Mesendoderm (in vitro differentiated cells): ENCODE measurements at regions not wholly inside any gene's neighbourhood (a gene's known extent, or its start where the extent isn't known, plus 50 kb on each side); places are given as distances from the start of the nearest gene placed in this dataset.
A peak's percentile ranks its signal among the peaks of the same experiment; 100 is the strongest.

Experiments used
- DNase-seq: peaks from one replicate; pipeline ENCODE4 v3.0.0; 2013
- H2AK5ac ChIP-seq: 2 replicates; pipeline ENCODE4 v1.6.1; 2013; ENCODE audit warnings: low read length, inconsistent platforms
- H2BK120ac ChIP-seq: 2 replicates; pipeline ENCODE4 v1.6.1; 2013; ENCODE audit warnings: low read depth, mild to moderate bottlenecking, low read length, moderate library complexity, mixed read lengths
- H2BK15ac ChIP-seq: replicated peaks from 2 replicates; pipeline ENCODE4 v1.6.1; 2013; ENCODE audit warnings: low read depth, mild to moderate bottlenecking, moderate library complexity
- H2BK5ac ChIP-seq: 2 replicates; pipeline ENCODE4 v1.6.1; 2013; ENCODE audit warnings: low read length, inconsistent platforms
- H3K18ac ChIP-seq: 2 replicates; pipeline ENCODE4 v1.6.1; 2013; ENCODE audit warnings: mild to moderate bottlenecking, low read length, mixed read lengths
- H3K23ac ChIP-seq: one replicate; pipeline ENCODE4 v1.6.1; 2013; ENCODE audit warnings: low read length
- H3K27ac ChIP-seq: 2 replicates; pipeline ENCODE4 v1.5.1; 2013; ENCODE audit warnings: low read depth, mild to moderate bottlenecking, inconsistent platforms, low read length, moderate library complexity
- H3K27me3 ChIP-seq: 2 replicates; pipeline ENCODE4 v1.6.1; 2013; ENCODE audit warnings: low read length, control low read depth, mild to moderate bottlenecking, inconsistent platforms; ENCODE audit not compliant: insufficient read depth, poor library complexity
- H3K36me3 ChIP-seq: 2 replicates; pipeline ENCODE4 v1.6.1; 2013; ENCODE audit warnings: low read length, inconsistent platforms; ENCODE audit not compliant: control insufficient read depth, insufficient read depth
- H3K4ac ChIP-seq: one replicate; pipeline ENCODE4 v1.6.1; 2013; ENCODE audit warnings: low read depth, mild to moderate bottlenecking, low read length, moderate library complexity
- H3K4me1 ChIP-seq: 2 replicates; pipeline ENCODE4 v1.6.1; 2013; ENCODE audit warnings: low read depth, low read length, inconsistent platforms; ENCODE audit not compliant: control insufficient read depth
- H3K4me2 ChIP-seq: 2 replicates; pipeline ENCODE4 v1.6.1; 2013; ENCODE audit warnings: low read length
- H3K4me3 ChIP-seq: 2 replicates; pipeline ENCODE4 v1.5.1; 2013; ENCODE audit warnings: mild to moderate bottlenecking, low read length
- H3K56ac ChIP-seq: one replicate; pipeline ENCODE4 v1.6.1; 2013; ENCODE audit warnings: low read length
- H3K79me1 ChIP-seq: 2 replicates; pipeline ENCODE4 v1.6.1; 2013; ENCODE audit warnings: low read length, inconsistent platforms
- H3K79me2 ChIP-seq: 2 replicates; pipeline ENCODE4 v1.6.1; 2013; ENCODE audit warnings: mild to moderate bottlenecking, low read length; ENCODE audit not compliant: control insufficient read depth, insufficient read depth
- H3K9ac ChIP-seq: 2 replicates; pipeline ENCODE4 v1.6.1; 2013; ENCODE audit warnings: low read length, inconsistent platforms
- H4K5ac ChIP-seq: one replicate; pipeline ENCODE4 v1.6.1; 2013; ENCODE audit warnings: low read length
- H4K8ac ChIP-seq: one replicate; pipeline ENCODE4 v1.6.1; 2013; ENCODE audit warnings: low read depth, mild to moderate bottlenecking, control low read depth, low read length, moderate library complexity
- WGBS: extraction: QIAGEN DNeasy Blood & Tissue Kit; methylation state at CpG from one replicate; pipeline ENCODE4 v1.1.7; 2013; ENCODE audit warnings: low lambda C conversion rate, missing lambda C conversion rate; ENCODE audit not compliant: insufficient coverage; ENCODE audit errors: extremely low coverage; 5-methylcytosine and 5-hydroxymethylcytosine counted together

DNA sequence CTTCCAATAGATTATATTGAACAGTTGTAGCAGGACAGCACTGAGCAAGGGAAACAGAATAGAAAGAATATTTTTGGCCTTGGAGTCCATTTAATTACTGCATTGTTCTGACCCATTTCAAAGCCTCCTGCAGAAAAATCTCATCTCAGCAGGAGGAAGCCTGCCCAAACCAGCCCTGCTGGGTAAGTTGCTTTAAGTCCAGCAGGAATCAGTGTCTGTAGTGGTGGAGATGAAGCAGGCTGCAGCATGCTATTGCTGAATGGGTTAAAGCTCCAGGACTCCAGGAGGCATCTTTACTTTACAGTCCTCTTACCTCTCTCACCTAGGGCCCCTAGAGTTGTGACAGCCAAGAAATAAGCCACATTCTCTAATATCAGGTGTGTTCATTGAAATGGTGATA lies 380.3 kb upstream of the THBS1 start:
- no peak overlapping the region for H3K4ac ChIP-seq
- H3K4me2 ChIP-seq, result no peak overlapping the region
- H2BK15ac ChIP-seq, result no peak overlapping the region
- H2AK5ac ChIP-seq, result no peak overlapping the region
- H3K27ac ChIP-seq, result no peak overlapping the region
- no peaks in the 10 kb centered on the region for H3K27me3 ChIP-seq
- H3K79me2 ChIP-seq, result no peaks in the 10 kb centered on the region
- H3K56ac ChIP-seq, result no peak overlapping the region
- peak; percentile 32 for DNase-seq
- H3K23ac ChIP-seq, result no peak overlapping the region
- H3K36me3 ChIP-seq, result no peaks in the 10 kb centered on the region
- H3K18ac ChIP-seq, result no peak overlapping the region
- no peak overlapping the region for H2BK5ac ChIP-seq
- H3K4me1 ChIP-seq, result no peaks in the 10 kb centered on the region
- no peak overlapping the region for H3K9ac ChIP-seq
- no peak overlapping the region for H4K8ac ChIP-seq
- no peak overlapping the region for H2BK120ac ChIP-seq
- no peaks in the 10 kb centered on the region for H3K79me1 ChIP-seq
- no peak overlapping the region for H4K5ac ChIP-seq
- no peak overlapping the region for H3K4me3 ChIP-seq

DNA sequence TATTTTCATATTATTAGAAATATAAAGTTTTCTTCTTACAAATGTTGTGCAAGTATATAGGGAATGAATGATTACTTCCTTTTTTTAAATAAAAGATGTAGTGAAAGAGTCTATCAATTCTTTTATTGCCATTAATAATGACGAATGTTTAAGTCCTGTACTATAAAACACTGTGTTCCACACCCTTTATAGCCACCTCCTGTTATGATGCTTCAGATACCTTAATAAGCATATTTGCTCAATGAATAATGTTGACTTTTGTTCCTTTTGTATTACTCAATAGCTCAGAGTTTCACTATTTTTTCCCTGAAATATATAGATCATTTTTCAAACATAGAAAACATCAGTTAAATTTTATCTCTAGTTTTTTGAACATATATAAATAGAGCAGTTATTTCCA lies 378.2 kb upstream of the THBS1 start:
- WGBS, result no CpG with 5 or more reads among the region's 1 CpG
- Histone ChIP-seq H3K4me1 (no peaks in the 10 kb centered on the region), H3K18ac (no peak overlapping the region), H3K79me1 (no peaks in the 10 kb centered on the region), H3K4me2 (no peak overlapping the region), H2BK5ac (no peak overlapping the region), H2AK5ac (no peak overlapping the region), H4K5ac (no peak overlapping the region), H3K79me2 (no peaks in the 10 kb centered on the region), H4K8ac (no peak overlapping the region), H2BK120ac (no peak overlapping the region), H3K56ac (no peak overlapping the region), H3K4ac (no peak overlapping the region), H3K23ac (no peak overlapping the region), H3K36me3 (no peaks in the 10 kb centered on the region), H3K27ac (no peak overlapping the region), H3K9ac (no peak overlapping the region), H3K27me3 (no peaks in the 10 kb centered on the region), H2BK15ac (no peak overlapping the region), H3K4me3 (no peak overlapping the region)
- DNase-seq, result no peak

DNA sequence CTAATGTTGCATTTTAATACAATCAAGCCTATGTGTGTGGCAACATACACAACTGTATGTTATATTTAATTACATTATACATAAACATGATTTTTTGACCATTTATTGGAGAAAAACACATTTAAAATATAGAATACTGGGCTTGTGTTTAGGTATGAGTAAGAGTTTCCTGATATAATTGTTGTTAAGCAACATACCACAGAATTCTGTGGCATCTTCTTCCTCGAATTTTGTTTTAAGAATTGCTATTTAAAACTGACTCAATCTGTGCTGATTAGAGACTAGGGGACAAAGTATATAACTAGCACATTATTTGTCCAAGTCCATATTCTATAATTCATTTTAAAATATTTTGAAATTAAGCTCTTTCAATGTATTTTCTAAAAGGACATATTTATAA lies 376.8 kb upstream of the THBS1 start:
- Histone ChIP-seq H2AK5ac (no peak overlapping the region), H3K23ac (no peak overlapping the region), H3K56ac (no peak overlapping the region), H3K4me2 (no peak overlapping the region), H3K79me1 (no peaks in the 10 kb centered on the region), H3K9ac (no peak overlapping the region), H2BK15ac (no peak overlapping the region), H3K4ac (no peak overlapping the region), H3K4me1 (no peaks in the 10 kb centered on the region), H4K8ac (no peak overlapping the region), H3K18ac (no peak overlapping the region), H2BK120ac (no peak overlapping the region), H4K5ac (no peak overlapping the region), H3K4me3 (no peak overlapping the region), H3K36me3 (no peaks in the 10 kb centered on the region), H3K79me2 (no peaks in the 10 kb centered on the region), H2BK5ac (no peak overlapping the region), H3K27ac (no peak overlapping the region), H3K27me3 (no peaks in the 10 kb centered on the region)
- WGBS, result no CpG with 5 or more reads among the region's 1 CpG
- no peak for DNase-seq

DNA sequence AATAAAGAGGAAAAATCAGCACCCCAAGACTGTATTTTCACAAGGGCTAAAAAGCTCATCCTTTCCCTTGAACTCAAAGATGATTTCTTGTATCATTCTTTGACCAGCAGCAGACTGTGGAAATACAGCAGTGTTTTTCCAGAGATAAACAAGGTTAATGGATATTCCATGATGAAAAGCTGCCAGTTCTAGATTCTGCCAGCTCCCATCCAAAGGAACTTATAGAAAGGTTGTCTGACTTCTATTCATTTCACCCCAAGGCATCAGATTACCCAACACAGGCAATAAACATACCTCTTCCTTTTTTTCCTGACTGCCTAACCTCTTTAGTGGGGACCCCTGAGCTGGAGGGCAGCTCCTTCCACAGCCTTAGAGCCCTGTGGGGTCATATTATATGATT lies 375.8 kb upstream of the THBS1 start:
- no peaks in the 10 kb centered on the region for H3K36me3 ChIP-seq
- H3K56ac ChIP-seq, result no peak overlapping the region
- H3K79me1 ChIP-seq, result no peaks in the 10 kb centered on the region
- no peak overlapping the region for H3K4me2 ChIP-seq
- H3K23ac ChIP-seq, result no peak overlapping the region
- no peaks in the 10 kb centered on the region for H3K79me2 ChIP-seq
- H2AK5ac ChIP-seq, result no peak overlapping the region
- H2BK120ac ChIP-seq, result no peak overlapping the region
- no peaks in the 10 kb centered on the region for H3K27me3 ChIP-seq
- H4K5ac ChIP-seq, result no peak overlapping the region
- H3K4ac ChIP-seq, result no peak overlapping the region
- no peak overlapping the region for H2BK5ac ChIP-seq
- no peak overlapping the region for H3K27ac ChIP-seq
- no peak overlapping the region for H2BK15ac ChIP-seq
- no peak overlapping the region for H3K4me3 ChIP-seq
- no peak overlapping the region for H3K9ac ChIP-seq
- no peaks in the 10 kb centered on the region for H3K4me1 ChIP-seq
- DNase-seq, result no peak
- H4K8ac ChIP-seq, result no peak overlapping the region
- no peak overlapping the region for H3K18ac ChIP-seq

DNA sequence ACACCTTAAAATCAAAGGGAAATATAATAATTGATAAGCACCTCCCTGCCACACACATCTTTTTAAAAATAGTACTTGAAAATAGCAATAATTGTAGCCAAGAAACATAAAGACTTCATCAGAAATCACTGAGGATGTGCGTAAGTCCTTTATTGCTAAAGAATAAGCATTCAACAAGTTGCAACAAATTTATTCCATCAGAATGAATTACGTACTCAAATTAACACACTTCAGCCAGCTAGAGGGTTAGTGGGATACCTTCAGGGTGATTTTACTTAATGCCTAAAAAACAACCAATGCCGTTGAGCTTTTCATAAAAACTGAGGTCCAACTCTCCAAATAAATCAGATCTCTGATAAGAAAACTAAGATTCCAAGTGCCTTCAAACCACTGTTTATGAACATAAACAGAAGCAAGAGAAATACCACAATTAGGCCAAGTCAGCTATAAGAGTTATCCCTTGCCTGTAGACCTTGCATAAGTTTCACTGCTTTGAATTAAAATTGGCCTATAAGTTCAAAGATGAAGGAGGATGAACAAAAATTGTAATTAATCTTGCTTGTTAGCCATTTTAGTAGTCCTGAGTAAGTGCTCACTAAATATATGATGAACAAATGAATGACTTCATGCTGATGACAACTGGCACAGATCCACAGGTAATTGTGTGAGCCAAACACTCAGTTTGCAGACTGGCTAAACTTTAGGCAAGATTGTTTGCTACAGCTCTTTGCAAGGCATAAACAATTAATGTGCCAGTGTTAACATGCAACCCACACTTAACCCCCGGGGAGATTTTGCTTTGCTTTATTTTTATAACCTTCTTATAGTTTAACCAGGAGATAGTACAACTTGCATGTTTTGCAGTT lies 375.1 kb upstream of the THBS1 start:
- H2AK5ac ChIP-seq, result no peak overlapping the region
- no peak overlapping the region for H3K4me2 ChIP-seq
- no peak overlapping the region for H2BK5ac ChIP-seq
- no peak overlapping the region for H3K4ac ChIP-seq
- H3K36me3 ChIP-seq, result no peaks in the 10 kb centered on the region
- H3K23ac ChIP-seq, result no peak overlapping the region
- H2BK15ac ChIP-seq, result no peak overlapping the region
- H3K79me1 ChIP-seq, result no peaks in the 10 kb centered on the region
- no peak overlapping the region for H4K8ac ChIP-seq
- no peaks in the 10 kb centered on the region for H3K79me2 ChIP-seq
- no peaks in the 10 kb centered on the region for H3K4me1 ChIP-seq
- H3K27me3 ChIP-seq, result no peaks in the 10 kb centered on the region
- H3K18ac ChIP-seq, result no peak overlapping the region
- H3K4me3 ChIP-seq, result no peak overlapping the region
- H2BK120ac ChIP-seq, result no peak overlapping the region
- no peak for DNase-seq
- WGBS, result no CpG with 5 or more reads among the region's 4 CpGs
- no peak overlapping the region for H4K5ac ChIP-seq
- no peak overlapping the region for H3K56ac ChIP-seq
- H3K9ac ChIP-seq, result no peak overlapping the region
- no peak overlapping the region for H3K27ac ChIP-seq

DNA sequence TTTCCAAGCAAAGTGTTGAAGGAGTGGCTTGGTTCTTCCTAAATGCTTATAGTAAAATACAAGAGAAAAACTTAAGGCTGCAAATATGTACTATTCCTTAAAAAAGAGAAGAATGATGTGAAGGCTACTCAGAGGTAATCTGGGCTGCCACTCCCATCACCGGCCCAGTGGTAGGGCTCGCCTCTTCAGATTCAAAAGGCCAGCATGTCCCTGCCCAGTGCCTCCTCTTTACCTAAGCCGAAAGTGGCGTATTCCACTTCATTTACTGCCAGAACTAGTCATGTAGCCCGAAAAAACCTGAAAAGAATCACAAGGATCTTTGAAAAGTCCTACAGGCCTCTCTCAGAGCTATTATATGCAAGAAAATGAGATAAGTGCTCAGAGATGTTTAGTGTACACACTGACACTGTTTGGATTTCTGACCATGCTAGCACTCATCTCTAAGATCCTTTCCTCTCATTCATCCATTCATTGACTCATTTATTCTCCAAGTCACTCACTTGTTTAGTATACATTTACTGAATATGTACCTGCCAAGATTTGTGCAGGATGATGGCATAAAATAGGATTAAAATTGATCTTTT lies 373.3 kb upstream of the THBS1 start:
- Histone ChIP-seq H3K56ac (no peak overlapping the region), H3K4me2 (no peak overlapping the region), H3K4ac (no peak overlapping the region), H3K9ac (no peak overlapping the region), H2AK5ac (no peak overlapping the region), H3K27ac (no peak overlapping the region), H3K23ac (no peak overlapping the region), H3K27me3 (no peaks in the 10 kb centered on the region), H3K36me3 (no peaks in the 10 kb centered on the region), H3K79me2 (no peaks in the 10 kb centered on the region), H2BK15ac (no peak overlapping the region), H3K18ac (no peak overlapping the region), H2BK5ac (no peak overlapping the region), H4K5ac (no peak overlapping the region), H3K79me1 (no peaks in the 10 kb centered on the region), H2BK120ac (no peak overlapping the region), H3K4me1 (no peaks in the 10 kb centered on the region), H4K8ac (no peak overlapping the region), H3K4me3 (no peak overlapping the region)
- no CpG with 5 or more reads among the region's 5 CpGs for WGBS
- DNase-seq, result no peak
